Skeletal muscle cell (primary cell): ENCODE measurements at regions not wholly inside any gene's neighbourhood (a gene's known extent, or its start where the extent isn't known, plus 50 kb on each side); places are given as distances from the start of the nearest gene placed in this dataset.

ENCODE experiments used
- DNase-seq: peaks from one replicate; pipeline ENCODE4 v3.0.0-alpha.2; 2010; ENCODE audit warnings: low read depth
- H3K4me3 ChIP-seq: 2 replicates; pipeline ENCODE4 v1.5.1; 2011; ENCODE audit warnings: low read depth, mild to moderate bottlenecking, control low read depth, low read length, moderate library complexity

GRCh38 chr3:193797566-193797965 is 204.6 kb downstream of the OPA1 start:
- no peak for DNase-seq
- no peak overlapping the region for H3K4me3 ChIP-seq

- no peak for DNase-seq
- H3K4me3 ChIP-seq, result no peak overlapping the region
Observed at GRCh38 chr3:193798051-193798450, 205.0 kb downstream of the OPA1 start.

DNA sequence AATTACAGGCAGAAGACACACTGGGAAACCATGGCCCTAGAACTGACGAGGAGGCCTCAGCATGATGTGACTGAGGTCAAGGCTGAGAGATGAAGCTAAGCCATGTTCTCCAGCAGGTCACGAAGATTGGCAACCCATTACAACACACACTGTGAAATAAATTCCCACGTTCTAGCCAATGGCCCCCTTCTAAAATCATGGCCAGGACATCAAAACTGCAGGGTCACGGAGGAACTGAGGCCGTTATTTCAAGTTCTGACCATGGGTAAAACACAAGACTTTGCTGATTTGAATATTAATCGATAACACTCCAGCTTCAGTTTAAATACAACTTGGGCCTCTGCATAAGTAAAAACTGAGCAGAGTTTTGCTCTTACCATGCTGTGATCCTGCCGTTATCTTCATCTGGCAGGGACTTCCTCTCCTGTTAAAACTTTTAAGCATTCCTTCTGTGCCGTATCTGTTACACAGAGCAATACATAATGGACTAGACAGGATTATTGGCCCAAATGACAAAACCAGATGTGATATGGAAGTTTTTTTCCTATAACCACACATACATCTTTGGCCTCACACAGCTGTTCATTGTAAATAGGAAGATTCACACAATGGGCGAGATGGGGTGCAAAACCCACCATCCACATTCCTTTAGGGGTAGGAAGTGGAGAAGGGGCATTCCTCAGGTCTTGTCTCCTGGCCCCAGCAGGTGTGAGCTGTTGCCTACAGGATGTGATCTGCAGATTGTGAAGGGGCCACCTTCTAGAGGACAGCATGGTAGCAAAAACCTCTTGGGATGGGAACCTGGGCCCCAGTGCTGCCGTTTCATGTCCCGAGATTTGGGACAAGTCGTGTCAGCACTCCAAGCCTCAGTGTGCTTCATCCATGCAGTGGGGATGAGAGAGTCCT is 207.4 kb downstream of the OPA1 start:
- DNase-seq, result no peak

DNA sequence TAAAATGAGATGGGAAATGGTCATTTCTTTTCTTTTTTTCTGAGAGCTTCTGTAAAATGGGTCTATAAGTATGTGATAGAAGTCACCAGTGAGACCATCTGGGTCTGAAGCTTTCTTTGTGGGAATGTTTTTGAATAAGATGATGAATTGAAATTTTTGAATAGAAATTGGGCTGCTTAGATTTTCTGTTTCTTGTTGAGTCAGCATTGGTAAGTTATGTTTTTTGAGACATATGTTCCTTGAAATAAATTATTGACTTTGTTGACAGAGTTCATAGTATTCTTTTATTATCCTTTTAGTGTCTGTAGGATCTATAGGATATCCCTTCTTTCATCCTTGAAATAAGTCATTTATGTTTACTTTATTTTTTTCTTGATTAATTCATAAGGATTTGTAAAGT is 208.1 kb downstream of the OPA1 start:
- DNase-seq, result no peak
- no peak overlapping the region for H3K4me3 ChIP-seq

More for the DNA sequence above, 207.4 kb downstream of the OPA1 start:
- no peak overlapping the region for H3K4me3 ChIP-seq

DNA sequence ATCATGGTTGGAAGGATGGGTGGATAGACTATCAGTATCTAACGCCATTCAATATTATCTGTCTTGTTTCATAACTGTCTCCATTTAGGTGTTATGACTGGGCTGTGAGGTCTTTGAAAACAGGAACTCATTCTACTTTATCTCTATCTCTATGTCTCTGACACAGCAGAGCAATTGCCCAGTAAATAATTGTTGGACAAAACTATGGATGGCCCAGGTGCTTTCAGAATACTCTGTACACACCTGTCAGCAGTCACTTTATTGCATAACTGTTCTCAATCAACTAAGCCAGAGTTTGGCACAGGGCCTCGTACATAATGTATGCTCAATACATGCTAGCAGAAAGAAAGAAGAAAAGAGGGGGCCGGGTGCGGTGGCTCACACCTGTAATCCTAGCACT is 210.3 kb downstream of the OPA1 start:
- no peak overlapping the region for H3K4me3 ChIP-seq
- DNase-seq, result no peak

DNA sequence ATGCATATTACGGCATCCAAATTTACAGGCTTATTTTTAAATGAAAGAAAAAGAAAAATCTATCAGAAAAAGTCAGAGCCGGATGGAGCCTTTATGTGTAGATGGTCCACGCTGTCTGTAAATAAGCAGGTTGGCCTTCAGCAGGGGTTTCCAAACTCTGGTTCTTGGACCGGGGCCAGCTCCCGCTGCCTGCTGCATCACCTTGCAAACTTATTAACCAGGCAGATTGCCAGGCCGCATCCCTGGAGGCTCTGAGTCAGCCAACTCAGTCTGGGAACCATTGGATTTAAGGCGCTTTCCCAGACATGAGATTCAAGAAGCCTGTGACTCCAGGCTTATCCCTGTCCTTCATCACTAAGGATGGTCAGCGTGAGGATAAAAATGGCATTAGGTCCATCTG is 212.4 kb downstream of the OPA1 start:
- H3K4me3 ChIP-seq, result no peak overlapping the region
- peak; percentile 85 for DNase-seq

DNA sequence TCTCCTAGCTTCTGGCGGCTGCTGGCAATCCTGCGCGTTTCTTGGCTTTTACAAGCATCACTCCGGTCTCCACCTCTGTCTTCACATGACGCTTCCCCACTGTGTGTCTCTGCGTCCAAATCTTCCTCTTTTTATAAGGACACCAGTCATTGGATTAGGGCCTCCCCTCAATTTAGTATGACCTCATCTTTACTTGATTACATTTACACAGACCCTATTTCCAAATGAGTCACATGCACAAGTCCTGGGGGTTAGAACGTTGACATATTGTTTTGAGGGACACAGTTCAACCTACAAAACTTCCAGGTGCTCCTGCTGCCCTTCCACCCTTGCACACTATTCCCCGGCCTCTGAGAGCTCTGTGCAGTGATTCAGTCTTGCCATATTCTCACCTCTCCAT is 215.3 kb downstream of the OPA1 start:
- no peak for DNase-seq
- H3K4me3 ChIP-seq, result no peak overlapping the region

DNA sequence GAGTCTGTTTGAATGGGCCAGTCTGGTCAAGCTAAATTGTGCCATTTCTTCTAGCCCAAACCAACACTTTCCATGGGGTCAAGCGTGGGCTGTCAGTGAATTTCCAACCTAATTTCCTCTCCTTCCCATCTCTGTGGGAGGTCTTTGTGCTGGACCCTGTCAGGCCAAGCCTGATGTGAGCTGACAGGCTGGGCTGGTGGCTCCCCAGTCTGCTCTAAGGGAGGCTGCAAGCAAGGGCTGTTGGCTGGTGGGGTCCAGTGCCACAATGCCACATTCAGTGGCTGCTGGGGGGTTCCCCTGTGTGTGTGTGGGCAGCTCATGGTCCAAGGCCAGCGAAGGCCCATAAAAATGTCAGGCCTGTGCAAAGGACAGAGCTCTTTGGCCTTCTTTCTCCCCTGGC is 216.1 kb downstream of the OPA1 start:
- DNase-seq, result no peak
- H3K4me3 ChIP-seq, result no peak overlapping the region

GRCh38 chr3:193812078-193812725 is 219.2 kb downstream of the OPA1 start:
- DNase-seq, result no peak
- H3K4me3 ChIP-seq, result no peak overlapping the region

DNA sequence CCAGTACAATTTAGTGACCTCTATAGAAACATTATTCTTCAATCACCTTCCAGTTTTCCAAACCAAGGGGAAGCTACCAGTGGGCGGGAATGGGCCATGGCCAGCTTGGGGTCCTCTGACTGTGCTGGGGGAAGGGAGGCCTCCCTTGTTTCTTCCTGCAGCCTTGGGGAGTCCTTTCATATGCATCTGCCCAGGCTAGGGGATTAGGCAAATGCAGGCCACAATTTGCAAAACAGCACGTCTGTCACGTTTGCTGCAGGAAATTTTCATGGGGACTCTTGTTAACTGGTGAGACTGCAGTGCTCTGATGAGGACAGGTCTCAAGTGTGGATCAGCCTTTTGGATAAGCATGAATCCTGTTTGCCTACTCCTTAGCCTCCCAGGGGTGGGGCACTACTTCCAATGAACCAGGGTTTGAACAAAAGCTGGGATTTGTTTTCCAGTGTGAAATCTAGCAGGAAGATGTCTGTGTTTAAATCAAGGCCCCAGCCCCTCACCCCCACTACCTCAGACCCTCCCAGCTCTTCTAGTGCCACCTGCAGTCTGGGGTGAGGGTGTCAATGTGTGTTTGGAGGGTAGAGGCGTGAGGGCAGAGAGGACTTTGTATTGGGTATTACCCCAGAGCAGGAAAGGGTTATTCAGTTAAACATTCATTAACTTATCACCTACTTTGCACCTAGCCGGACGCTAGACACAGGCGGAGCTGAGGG is 219.9 kb downstream of the OPA1 start:
- DNase-seq, result no peak
- no peak overlapping the region for H3K4me3 ChIP-seq

GRCh38 chr3:193813501-193813830 is 220.5 kb downstream of the OPA1 start:
- no peak for DNase-seq
- no peak overlapping the region for H3K4me3 ChIP-seq

DNA sequence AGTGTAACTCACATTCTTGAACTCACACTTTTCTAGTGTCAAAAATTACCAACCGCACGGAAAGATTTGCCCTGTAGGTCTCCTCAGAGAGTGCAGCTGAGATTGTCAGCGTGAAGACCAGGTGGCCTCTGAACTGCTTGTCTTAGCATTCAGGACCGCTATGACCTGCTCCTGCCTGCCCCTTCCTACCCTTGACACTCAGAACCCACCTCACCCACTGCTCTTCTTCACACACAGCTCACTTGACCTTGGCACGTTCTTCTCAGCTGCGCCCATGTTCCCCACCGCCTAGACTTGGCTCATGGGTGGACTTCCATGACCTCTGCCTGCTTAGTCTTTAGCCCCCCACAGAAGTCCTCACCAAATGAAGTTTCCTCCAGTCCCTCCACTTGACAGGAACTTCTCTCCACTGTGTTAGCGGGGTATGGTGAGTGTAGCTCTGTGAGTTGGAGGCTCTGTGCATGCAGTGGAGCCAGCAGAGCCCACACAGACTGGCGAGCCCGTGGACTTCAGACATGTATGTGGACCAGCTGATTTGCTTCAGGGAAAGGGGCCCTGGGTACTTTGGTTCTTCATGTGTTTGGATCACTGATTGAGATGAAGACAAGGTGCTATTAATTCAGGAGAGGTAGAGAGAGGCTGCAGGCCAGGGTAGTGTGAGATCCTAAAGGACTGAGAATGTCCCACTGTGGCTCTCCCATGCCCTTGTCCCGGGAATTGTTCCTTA is 221.3 kb downstream of the OPA1 start:
- no peak for DNase-seq
- H3K4me3 ChIP-seq, result no peak overlapping the region

DNA sequence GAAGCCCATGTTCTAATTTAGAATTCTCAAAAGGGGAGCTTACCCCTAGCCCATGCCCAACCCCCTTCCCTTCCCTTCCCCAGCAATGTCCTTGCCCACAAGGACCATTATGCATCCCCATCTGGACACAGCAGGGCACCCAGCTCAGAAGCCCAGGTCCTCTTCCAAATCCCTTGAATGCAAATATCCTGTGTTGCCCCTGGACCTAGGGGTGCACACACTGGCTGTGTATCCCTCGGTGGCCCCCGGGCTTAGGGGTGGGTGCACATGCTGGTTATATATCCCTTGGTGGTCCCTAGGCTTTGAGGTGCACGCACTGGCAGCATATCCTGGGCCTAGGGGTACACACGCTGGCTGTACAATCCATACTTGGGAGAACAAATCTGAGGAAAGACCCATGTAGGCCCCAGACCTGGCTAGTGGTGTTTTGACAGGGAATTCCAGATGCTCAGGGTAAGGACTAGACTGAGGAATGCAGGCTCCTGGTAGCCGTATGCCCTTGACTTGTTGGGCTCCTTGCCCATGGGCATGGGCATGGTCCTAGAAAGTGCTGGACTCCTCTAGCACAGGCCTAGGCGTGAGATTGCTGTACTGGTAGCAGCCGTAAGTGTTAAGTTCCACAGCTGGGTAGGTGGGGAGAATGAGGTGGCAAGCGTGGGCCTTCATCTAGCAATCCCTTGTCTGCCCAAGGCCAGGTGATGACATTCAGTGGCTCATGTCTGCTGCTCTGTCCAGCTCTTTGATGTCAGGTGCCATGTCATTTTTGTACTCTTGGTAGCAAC is 222.4 kb downstream of the OPA1 start:
- no peak overlapping the region for H3K4me3 ChIP-seq
- DNase-seq, result no peak

DNA sequence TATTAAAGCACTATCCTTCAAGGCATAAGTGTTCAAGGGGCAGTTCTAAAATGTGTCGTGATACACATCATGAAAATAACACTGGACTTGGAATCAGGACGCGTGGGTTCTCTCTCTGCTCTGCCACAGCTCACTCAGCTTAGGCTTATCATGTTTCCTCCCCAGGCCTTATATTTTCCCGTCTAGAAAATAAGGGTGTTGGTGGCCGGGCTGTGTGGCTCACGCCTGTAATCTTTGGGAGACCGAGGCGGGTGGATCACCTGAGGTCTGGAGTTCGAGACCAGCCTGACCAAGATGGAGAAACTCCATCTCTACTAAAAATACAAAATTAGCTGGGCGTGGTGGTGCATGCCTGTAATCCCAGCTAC is 223.0 kb downstream of the OPA1 start:
- no peak overlapping the region for H3K4me3 ChIP-seq
- no peak for DNase-seq

DNA sequence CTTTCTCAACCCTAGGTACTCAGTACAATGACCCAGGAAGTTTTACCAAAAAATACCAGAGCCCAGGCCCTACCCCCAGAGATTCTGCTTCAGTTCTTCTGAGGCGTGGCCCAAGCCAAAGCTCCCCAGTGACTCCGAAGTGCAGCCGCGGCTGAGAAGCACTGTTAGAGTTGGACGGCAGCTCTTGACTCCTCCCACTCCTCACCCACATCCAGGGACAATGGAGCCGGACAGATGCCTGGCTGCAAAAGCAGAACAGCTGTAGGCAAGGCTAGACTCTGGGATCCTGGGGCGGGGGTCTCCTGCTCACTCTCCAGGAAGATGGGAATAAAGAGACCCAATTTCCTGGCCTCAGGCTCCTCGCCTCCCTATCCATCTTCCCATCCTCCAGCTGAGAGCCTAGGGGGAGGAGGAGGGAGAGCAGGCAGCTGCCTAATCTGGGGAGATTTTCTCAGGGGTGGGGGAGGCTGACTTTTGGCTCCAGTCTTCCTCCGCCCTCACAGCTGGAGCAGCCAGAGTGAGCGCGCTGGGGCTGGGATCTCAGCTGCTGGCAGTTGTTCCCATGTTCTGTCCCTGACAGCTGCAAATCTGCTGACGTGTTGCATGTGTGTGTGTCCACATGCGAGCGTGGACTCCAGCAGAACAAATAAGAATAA is 223.8 kb downstream of the OPA1 start:
- H3K4me3 ChIP-seq, result no peak overlapping the region

GRCh38 chr3:193819117-193820010 is 226.4 kb downstream of the OPA1 start:
- DNase-seq, result no peak
- no peak overlapping the region for H3K4me3 ChIP-seq

More for the DNA sequence above, 223.8 kb downstream of the OPA1 start:
- peak; percentile 56 for DNase-seq

DNA sequence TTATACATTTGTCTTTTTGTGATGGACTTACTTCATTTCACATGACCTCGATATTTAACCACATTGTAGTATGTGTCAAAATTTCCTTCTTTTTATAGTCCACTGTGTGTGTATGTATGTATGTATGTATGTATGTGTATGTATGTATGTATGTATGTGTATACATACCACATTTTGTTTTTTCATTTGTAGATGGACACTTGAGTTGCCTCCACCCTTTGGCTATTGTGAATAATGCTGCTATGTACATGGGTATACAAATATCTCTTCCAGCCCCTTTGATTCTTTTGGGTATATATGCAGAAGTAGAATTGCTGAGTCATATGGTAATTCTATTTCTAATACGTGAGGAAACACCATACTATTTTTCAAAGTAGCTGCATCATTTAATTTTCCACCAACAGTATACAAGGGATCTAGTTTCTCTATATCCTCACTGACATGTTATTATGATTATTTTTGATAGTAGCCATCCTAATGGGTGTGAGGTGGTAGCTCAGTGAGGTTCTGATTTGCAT is 228.2 kb downstream of the OPA1 start:
- DNase-seq, result no peak
- H3K4me3 ChIP-seq, result no peak overlapping the region
